Central memory CD8-positive, alpha-beta T cell (primary cell): ENCODE measurements at regions not wholly inside any gene's neighbourhood (a gene's known extent, or its start where the extent isn't known, plus 50 kb on each side); places are given as distances from the start of the nearest gene placed in this dataset.
"Not testable (repeated sequence)": the region's sequence is repeated elsewhere in the genome, so short reads cannot be mapped to it uniquely, and the experiment has no call there.

Source experiments
- ATAC-seq: fragments of 150-1000 bp; cut with Tn5 transposase; replicated peaks from 2 replicates; pipeline ENCODE4 v1.10.0; 2022; ENCODE audit warnings: mild to moderate bottlenecking, moderate FRiP score, moderate number of reproducible peaks; ENCODE audit not compliant: poor library complexity, severe bottlenecking; ENCODE audit errors: extremely low read depth
- DNase-seq, 2 donors: peaks; one replicate each; pipeline ENCODE4 v3.0.0; 2021; ENCODE audit warnings: low spot score in 2 of 2
- H3K27ac Mint-ChIP-seq: one replicate; pipeline ENCODE4 v1.8.0; 2022; ENCODE audit warnings: low read depth, mild to moderate bottlenecking, moderate library complexity, mixed read lengths
- H3K27me3 Mint-ChIP-seq: one replicate; pipeline ENCODE4 v1.8.0; 2022; ENCODE audit warnings: mixed read lengths
- H3K36me3 Mint-ChIP-seq: one replicate; pipeline ENCODE4 v1.8.0; 2022; ENCODE audit warnings: mild to moderate bottlenecking, moderate library complexity, mixed read lengths; ENCODE audit not compliant: insufficient read depth
- H3K4me1 Mint-ChIP-seq: one replicate; pipeline ENCODE4 v1.8.0; 2022; ENCODE audit warnings: mixed read lengths
- H3K4me3 Mint-ChIP-seq: one replicate; pipeline ENCODE4 v1.8.0; 2022; ENCODE audit warnings: mild to moderate bottlenecking, moderate library complexity, mixed read lengths
- H3K9me3 Mint-ChIP-seq: one replicate; pipeline ENCODE4 v1.8.0; 2022; ENCODE audit warnings: mixed read lengths

DNA sequence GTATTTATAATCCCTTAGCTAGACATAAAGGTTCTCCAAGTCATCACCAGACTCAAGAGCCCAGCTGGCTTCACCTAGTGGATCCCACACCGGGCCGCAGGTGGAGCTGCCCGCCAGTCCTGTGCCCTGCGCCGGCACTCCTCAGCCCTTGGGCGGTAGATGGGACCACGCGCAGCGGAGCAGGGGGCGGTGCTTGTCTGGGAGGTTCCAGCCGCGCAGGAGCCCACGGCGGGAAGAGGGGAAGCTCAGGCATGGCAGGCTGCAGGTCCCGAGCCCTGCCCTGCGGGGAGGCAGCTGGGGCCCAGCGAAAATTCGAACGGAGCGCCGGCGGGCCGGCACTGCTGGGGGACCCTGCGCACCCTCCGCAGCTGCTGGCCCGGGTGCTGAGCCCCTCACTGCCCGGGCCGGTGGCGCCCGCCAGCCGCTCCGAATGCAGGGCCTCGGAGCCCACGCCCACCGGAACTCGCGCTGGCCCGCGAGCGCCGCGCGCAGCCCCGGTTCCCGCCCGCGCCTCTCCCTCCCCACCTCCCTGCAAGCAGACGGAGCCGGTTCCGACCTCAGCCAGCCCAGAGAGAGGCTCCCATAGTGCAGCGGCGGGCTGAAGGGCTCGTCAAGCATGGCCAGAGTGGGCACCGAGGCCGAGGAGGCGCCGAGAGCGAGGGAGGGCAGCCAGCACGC lies 675.6 kb downstream of the REEP3 start:
- Mint-ChIP-seq H3K4me3 (no peak overlapping the region), H3K4me1 (no peaks in the 10 kb centered on the region), H3K27ac (no peak overlapping the region), H3K27me3 (no peaks in the 10 kb centered on the region), H3K36me3 (no peaks in the 10 kb centered on the region), H3K9me3 (peaks cover 9% of the 10 kb centered on the region)
- ATAC-seq: no peak
- no peak for DNase-seq

GRCh38 chr10:64201936-64202335 lies 680.7 kb downstream of the REEP3 start:
- Mint-ChIP-seq H3K27me3 (no peaks in the 10 kb centered on the region), H3K9me3 (peaks cover 21% of the 10 kb centered on the region), H3K36me3 (no peaks in the 10 kb centered on the region), H3K4me3 (no peak overlapping the region), H3K4me1 (no peaks in the 10 kb centered on the region), H3K27ac (no peak overlapping the region)
- no peak for ATAC-seq
- no peak for DNase-seq

DNA sequence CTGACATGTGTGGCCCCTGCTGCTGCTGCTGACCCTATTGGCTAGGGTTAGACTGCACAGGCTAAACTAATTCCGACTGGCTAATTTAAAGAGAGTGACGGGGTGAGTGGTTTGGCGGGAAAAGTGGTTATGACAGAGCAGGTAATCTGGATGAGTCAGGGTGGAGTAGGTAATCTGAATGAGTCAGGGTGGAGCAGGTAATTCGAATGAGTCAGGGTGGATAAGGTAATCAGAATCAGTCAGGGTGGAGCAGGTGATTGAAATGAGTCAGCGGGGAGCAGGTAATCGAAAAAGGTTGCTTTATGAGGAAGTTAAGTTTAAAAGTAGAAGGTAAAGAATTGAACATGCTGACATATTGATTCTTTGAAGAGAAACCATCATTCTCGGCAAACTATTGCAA lies 683.3 kb downstream of the REEP3 start:
- ATAC-seq, H3K4me1 Mint-ChIP-seq, H3K27ac Mint-ChIP-seq, H3K36me3 Mint-ChIP-seq, DNase-seq, H3K27me3 Mint-ChIP-seq, H3K4me3 Mint-ChIP-seq: not testable (repeated sequence)
- H3K9me3 Mint-ChIP-seq: peaks cover 29% of the 10 kb centered on the region

- no peaks in the 10 kb centered on the region for H3K36me3 Mint-ChIP-seq
- no peak for ATAC-seq
Observed at GRCh38 chr10:64206409-64206808, 685.2 kb downstream of the REEP3 start.

GRCh38 chr10:64209561-64209960 lies 688.4 kb downstream of the REEP3 start:
- H3K27ac Mint-ChIP-seq: no peak overlapping the region
- H3K27me3 Mint-ChIP-seq: no peaks in the 10 kb centered on the region
- peaks cover 18% of the 10 kb centered on the region for H3K9me3 Mint-ChIP-seq
- no peaks in the 10 kb centered on the region for H3K36me3 Mint-ChIP-seq
- no peak overlapping the region for H3K4me3 Mint-ChIP-seq
- no peak for DNase-seq
- no peak for ATAC-seq
- no peaks in the 10 kb centered on the region for H3K4me1 Mint-ChIP-seq

More at GRCh38 chr10:64206409-64206808, 685.2 kb downstream of the REEP3 start:
- no peaks in the 10 kb centered on the region for H3K4me1 Mint-ChIP-seq
- peaks cover 27% of the 10 kb centered on the region for H3K9me3 Mint-ChIP-seq
- DNase-seq: no peak
- no peaks in the 10 kb centered on the region for H3K27me3 Mint-ChIP-seq
- no peak overlapping the region for H3K4me3 Mint-ChIP-seq
- no peak overlapping the region for H3K27ac Mint-ChIP-seq

- Mint-ChIP-seq H3K27ac (no peak overlapping the region), H3K27me3 (no peaks in the 10 kb centered on the region), H3K9me3 (peaks cover 16% of the 10 kb centered on the region), H3K36me3 (no peaks in the 10 kb centered on the region), H3K4me3 (no peak overlapping the region), H3K4me1 (no peaks in the 10 kb centered on the region)
- DNase-seq (no peak), ATAC-seq (no peak)
Observed at GRCh38 chr10:64210211-64210610, 689.0 kb downstream of the REEP3 start.

DNA sequence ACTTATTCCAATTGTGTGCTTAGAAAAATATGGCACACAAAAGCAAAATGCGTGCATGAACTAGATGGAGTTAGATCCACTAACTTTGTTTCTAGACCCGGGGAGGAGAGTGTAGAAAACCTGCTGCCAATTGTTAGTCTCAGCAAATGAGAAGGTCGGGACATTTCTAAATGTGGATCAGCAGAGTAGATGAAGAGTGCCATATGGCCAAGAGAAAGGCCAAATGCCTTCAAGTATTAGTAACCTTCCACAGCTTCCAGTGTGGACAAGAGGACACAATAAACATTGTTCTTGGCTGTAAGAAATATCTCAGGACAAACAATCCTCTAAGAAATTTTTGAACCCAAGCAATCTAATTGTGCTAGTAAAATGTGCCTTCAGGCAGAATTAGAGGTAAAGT lies 690.3 kb downstream of the REEP3 start:
- Mint-ChIP-seq H3K9me3 (peaks cover 16% of the 10 kb centered on the region), H3K27me3 (no peaks in the 10 kb centered on the region), H3K27ac (no peak overlapping the region), H3K4me3 (no peak overlapping the region), H3K36me3 (no peaks in the 10 kb centered on the region), H3K4me1 (no peaks in the 10 kb centered on the region)
- no peak for DNase-seq
- ATAC-seq: no peak

DNA sequence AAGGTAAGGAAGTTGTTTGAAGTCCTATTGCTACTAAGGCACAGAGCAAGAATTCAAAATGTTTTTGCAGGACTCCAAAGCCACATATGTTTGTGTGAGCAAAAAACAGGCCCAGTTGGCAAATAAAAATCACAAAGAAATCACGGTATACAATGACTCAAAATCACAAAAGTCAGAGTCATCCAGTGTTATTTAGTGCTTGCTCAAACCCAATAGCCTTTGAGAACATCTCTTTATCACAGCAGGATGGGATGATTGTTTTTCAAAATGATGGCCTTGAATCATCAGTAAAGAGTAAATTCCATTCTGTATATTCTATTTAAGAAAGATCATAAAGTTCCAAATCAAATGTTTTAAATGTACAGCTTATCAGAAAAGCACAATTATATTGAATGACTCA lies 693.9 kb downstream of the REEP3 start:
- H3K4me1 Mint-ChIP-seq: no peaks in the 10 kb centered on the region
- no peak for DNase-seq
- no peak overlapping the region for H3K4me3 Mint-ChIP-seq
- ATAC-seq: no peak
- H3K9me3 Mint-ChIP-seq: peaks cover 9% of the 10 kb centered on the region
- no peak overlapping the region for H3K27ac Mint-ChIP-seq
- H3K27me3 Mint-ChIP-seq: no peaks in the 10 kb centered on the region
- H3K36me3 Mint-ChIP-seq: no peaks in the 10 kb centered on the region

- H3K9me3 Mint-ChIP-seq: peaks cover 12% of the 10 kb centered on the region
- no peak overlapping the region for H3K4me3 Mint-ChIP-seq
- no peaks in the 10 kb centered on the region for H3K27me3 Mint-ChIP-seq
- ATAC-seq: no peak
- H3K4me1 Mint-ChIP-seq: no peaks in the 10 kb centered on the region
- no peak overlapping the region for H3K27ac Mint-ChIP-seq
- H3K36me3 Mint-ChIP-seq: no peaks in the 10 kb centered on the region
- DNase-seq: no peak
Observed at GRCh38 chr10:64219271-64220025, 698.2 kb downstream of the REEP3 start.

DNA sequence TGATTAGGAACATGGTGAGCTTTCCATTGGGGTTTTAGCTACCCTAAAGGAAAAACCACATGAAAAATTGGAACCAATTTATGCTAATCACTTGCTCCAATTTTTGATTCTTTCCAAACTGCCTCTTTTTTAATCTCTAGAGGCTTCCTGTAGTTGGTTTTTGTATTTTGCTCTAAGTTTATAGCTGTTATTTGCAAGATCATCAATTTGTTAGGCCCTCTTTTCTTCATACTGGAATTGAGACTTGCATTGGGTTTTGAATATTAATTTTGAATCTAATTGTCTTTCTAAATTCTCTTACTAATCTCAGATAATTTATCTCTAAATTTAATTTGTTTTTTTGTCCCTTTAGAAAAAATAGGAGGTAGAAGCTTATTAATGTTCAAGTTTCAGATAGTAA lies 713.3 kb downstream of the REEP3 start:
- H3K27me3 Mint-ChIP-seq: no peaks in the 10 kb centered on the region
- H3K4me1 Mint-ChIP-seq: no peaks in the 10 kb centered on the region
- no peak overlapping the region for H3K27ac Mint-ChIP-seq
- H3K9me3 Mint-ChIP-seq: peaks cover 15% of the 10 kb centered on the region
- DNase-seq (no peak), ATAC-seq (no peak)
- H3K36me3 Mint-ChIP-seq: no peaks in the 10 kb centered on the region
- no peak overlapping the region for H3K4me3 Mint-ChIP-seq

DNA sequence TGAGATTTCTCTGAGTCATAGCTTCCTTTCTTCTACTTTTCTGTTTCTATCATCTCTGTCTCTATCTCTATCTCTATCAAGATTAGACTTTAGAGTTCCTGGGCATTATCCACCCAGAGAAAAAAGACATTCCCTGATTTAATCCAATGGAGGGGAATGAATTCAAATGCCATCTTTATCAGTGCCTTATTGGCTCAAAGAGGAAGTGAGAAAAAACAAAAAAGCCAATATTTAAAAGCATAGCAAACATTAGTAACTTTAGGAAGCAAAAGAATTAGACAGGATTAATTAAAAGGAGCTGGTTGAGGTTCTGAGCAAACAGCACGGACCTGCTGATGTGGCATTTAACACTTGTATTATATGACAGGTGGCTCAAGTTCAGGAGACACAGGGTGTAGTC lies 736.5 kb downstream of the REEP3 start:
- Mint-ChIP-seq H3K36me3 (no peaks in the 10 kb centered on the region), H3K9me3 (peaks cover 14% of the 10 kb centered on the region), H3K27ac (no peak overlapping the region), H3K4me3 (no peak overlapping the region), H3K4me1 (no peaks in the 10 kb centered on the region), H3K27me3 (no peaks in the 10 kb centered on the region)
- no peak for ATAC-seq
- no peak for DNase-seq

DNA sequence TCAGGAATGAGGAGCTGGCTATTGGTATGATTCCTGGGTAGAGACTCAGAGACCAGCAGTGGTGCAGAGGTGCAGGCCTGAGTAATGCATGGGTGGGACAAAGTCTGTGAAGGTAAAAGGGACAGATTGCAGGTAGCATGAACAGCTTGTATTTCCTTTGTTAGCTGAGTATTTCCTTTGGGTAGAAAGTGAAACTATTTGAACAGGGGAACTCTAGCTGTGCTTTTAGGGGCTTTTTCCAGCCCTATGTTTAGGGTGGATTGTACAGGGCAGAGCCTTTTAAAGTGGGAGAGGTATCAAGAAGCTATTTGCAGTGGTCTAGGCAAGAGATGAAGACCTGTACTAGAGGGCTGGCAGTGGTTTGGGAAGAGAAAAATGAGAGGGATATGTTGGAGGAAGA lies 739.9 kb downstream of the REEP3 start:
- H3K27me3 Mint-ChIP-seq: no peaks in the 10 kb centered on the region
- no peaks in the 10 kb centered on the region for H3K4me1 Mint-ChIP-seq
- DNase-seq (no peak), ATAC-seq (no peak)
- no peaks in the 10 kb centered on the region for H3K36me3 Mint-ChIP-seq
- H3K4me3 Mint-ChIP-seq: no peak overlapping the region
- H3K9me3 Mint-ChIP-seq: peaks cover 26% of the 10 kb centered on the region
- H3K27ac Mint-ChIP-seq: no peak overlapping the region

DNA sequence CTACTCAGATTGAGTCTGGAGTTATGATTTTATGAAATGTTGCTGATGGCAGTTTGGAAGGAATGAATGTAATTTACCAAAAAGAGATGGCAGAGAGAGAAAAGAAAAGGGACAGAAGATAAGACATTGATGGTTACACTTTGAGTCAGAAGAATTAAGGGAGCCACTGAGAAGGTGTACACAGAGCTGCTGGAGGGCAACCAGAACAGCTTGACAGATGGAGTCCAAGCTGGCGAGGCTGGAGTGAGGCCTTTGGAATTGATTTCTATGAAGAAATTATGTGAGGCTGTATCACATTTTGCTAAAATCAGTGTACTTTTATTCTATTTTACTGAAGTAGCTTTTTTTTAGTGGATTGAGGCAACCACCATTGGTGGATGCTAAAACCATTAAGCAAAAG lies 740.5 kb downstream of the REEP3 start:
- ATAC-seq: no peak
- H3K27me3 Mint-ChIP-seq: no peaks in the 10 kb centered on the region
- H3K36me3 Mint-ChIP-seq: no peaks in the 10 kb centered on the region
- no peaks in the 10 kb centered on the region for H3K4me1 Mint-ChIP-seq
- no peak overlapping the region for H3K4me3 Mint-ChIP-seq
- no peak overlapping the region for H3K27ac Mint-ChIP-seq
- peaks cover 26% of the 10 kb centered on the region for H3K9me3 Mint-ChIP-seq
- no peak for DNase-seq
